Astrocyte (in vitro differentiated cells and primary cell): ENCODE measurements at regions not wholly inside any gene's neighbourhood (a gene's known extent, or its start where the extent isn't known, plus 50 kb on each side); places are given as distances from the start of the nearest gene placed in this dataset.

Experiments used
- EZH2 ChIP-seq: IDR thresholded peaks from 2 replicates; pipeline ENCODE4 v1.6.1; 2012; ENCODE audit warnings: mild to moderate bottlenecking, low read length, inconsistent platforms; ENCODE audit not compliant: insufficient read depth
- TF ChIP-seq, protein P1 (sequence below): IDR thresholded peaks from 2 replicates; pipeline ENCODE4 v1.5.1; 2011; ENCODE audit warnings: low read depth, mild to moderate bottlenecking, inconsistent platforms, low read length, moderate library complexity; ENCODE audit not compliant: insufficient read depth

DNA sequence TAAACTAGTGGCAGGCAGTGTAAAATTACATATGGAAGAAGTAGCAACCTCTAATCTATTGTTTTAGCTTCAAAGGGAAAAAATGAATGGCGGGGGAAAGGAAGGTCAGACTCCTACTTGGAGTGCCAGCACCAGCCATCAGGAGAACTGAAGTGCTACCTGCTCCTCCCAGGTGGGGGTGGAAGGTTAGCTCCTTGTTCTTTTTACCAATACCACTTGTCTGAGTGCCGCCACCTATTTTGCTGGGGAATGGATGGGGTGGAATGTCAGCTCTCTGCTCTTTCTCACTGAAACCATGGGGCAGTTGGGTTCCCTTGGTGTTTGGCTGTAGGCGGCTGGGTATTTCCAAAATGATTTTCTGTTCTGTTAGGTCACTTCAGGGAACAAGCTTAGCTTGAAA lies 428.7 kb upstream of the EPHA3 start:
- TF ChIP-seq, protein P1, sequence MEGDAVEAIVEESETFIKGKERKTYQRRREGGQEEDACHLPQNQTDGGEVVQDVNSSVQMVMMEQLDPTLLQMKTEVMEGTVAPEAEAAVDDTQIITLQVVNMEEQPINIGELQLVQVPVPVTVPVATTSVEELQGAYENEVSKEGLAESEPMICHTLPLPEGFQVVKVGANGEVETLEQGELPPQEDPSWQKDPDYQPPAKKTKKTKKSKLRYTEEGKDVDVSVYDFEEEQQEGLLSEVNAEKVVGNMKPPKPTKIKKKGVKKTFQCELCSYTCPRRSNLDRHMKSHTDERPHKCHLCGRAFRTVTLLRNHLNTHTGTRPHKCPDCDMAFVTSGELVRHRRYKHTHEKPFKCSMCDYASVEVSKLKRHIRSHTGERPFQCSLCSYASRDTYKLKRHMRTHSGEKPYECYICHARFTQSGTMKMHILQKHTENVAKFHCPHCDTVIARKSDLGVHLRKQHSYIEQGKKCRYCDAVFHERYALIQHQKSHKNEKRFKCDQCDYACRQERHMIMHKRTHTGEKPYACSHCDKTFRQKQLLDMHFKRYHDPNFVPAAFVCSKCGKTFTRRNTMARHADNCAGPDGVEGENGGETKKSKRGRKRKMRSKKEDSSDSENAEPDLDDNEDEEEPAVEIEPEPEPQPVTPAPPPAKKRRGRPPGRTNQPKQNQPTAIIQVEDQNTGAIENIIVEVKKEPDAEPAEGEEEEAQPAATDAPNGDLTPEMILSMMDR: no peak
- TF ChIP-seq EZH2: no peak
